ENCODE measurements at regions not wholly inside any gene's neighbourhood (a gene's known extent, or its start where the extent isn't known, plus 50 kb on each side); places are given as distances from the start of the nearest gene placed in this dataset.

DNA sequence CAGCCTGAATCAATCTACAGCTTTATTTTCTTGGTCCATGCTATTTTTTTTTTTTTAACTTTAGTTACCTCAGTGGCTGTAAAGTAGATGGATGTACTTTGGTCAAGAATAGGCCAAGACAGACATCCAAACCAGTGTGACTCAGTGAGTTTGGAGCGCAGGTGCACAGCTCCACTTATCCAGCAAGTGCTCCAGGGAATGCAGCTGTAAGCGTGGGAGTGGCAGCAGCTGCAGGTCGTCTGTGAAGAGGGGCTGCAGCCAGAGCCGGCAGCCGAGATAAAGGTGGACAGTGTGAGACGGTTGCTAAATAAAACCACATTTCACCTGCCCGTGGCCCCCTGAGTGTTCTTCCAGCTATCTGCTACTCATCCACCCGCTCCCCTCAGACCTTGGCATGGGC lies 1018.7 kb downstream of the AACS start:
- no peaks in the 10 kb centered on the region for H3K27me3 ChIP-seq (ENCODE audit: control insufficient read depth, insufficient read depth, low read length)
- H3K36me3 ChIP-seq (ENCODE audit: control insufficient read depth, insufficient read depth, low read length): no peaks in the 10 kb centered on the region
- no peak overlapping the region for H3K9ac ChIP-seq (ENCODE audit: low read length)
- no peak overlapping the region for H3K4me3 ChIP-seq (ENCODE audit: low read length)
- H3K27ac ChIP-seq (ENCODE audit: low read depth, low read length): no peak overlapping the region
- no peaks in the 10 kb centered on the region for H3K4me1 ChIP-seq (ENCODE audit: control insufficient read depth, insufficient read depth, low read length)

GRCh38 chr12:126084480-126084879 lies 1019.2 kb downstream of the AACS start:
- Histone ChIP-seq H3K4me1 (ENCODE audit: control insufficient read depth, insufficient read depth, low read length) (no peaks in the 10 kb centered on the region), H3K9ac (ENCODE audit: low read length) (no peak overlapping the region), H3K27ac (ENCODE audit: low read depth, low read length) (no peak overlapping the region), H3K27me3 (ENCODE audit: control insufficient read depth, insufficient read depth, low read length) (no peaks in the 10 kb centered on the region), H3K4me3 (ENCODE audit: low read length) (no peak overlapping the region), H3K36me3 (ENCODE audit: control insufficient read depth, insufficient read depth, low read length) (no peaks in the 10 kb centered on the region)

DNA sequence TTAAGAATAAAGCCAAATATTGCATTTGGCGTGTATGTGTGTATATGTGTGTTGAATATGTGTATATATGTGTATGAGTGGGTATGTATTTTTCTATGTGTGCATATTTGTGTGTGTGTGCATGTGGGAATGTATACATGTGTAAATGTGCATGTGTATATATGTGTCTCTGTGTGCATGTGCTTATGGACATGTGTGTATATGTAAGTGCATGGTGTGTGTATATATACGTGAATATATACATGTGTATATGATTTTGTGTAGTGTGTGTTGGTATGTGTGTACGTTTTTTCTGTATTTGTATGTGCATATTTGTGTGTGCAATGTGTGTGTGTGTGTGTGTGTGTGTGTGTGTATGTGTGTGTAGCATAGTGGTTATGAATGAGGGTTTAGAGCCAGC lies 1021.0 kb downstream of the AACS start:
- H3K9ac ChIP-seq (ENCODE audit: low read length): no peak overlapping the region

DNA sequence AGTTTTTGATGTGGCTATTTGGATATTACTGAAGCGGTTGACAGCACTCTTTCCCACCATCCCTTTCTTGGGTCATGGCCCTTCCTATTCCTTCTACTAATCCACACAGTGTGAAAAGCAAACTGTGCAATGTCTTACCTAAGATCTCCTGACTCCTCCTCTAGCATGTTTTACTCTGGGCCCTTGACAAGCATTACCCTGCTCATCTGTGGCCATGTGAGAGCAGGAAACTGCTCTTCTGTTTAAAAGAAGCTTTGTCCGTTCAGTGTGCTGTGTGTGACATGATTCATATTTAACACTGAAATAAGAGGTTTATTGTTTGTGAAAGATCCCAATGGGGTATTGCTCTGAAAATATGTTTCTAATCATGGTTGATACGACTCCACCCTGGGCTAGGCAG lies 1022.5 kb downstream of the AACS start:
- Histone ChIP-seq H3K9ac (ENCODE audit: low read length) (no peak overlapping the region), H3K36me3 (ENCODE audit: control insufficient read depth, insufficient read depth, low read length) (no peaks in the 10 kb centered on the region), H3K4me3 (ENCODE audit: low read length) (no peak overlapping the region), H3K27me3 (ENCODE audit: control insufficient read depth, insufficient read depth, low read length) (no peaks in the 10 kb centered on the region), H3K27ac (ENCODE audit: low read depth, low read length) (no peak overlapping the region), H3K4me1 (ENCODE audit: control insufficient read depth, insufficient read depth, low read length) (no peaks in the 10 kb centered on the region)

More for the DNA sequence above, 1021.0 kb downstream of the AACS start:
- Histone ChIP-seq H3K4me3 (ENCODE audit: low read length) (no peak overlapping the region), H3K4me1 (ENCODE audit: control insufficient read depth, insufficient read depth, low read length) (no peaks in the 10 kb centered on the region), H3K36me3 (ENCODE audit: control insufficient read depth, insufficient read depth, low read length) (no peaks in the 10 kb centered on the region), H3K27ac (ENCODE audit: low read depth, low read length) (no peak overlapping the region), H3K27me3 (ENCODE audit: control insufficient read depth, insufficient read depth, low read length) (no peaks in the 10 kb centered on the region)

DNA sequence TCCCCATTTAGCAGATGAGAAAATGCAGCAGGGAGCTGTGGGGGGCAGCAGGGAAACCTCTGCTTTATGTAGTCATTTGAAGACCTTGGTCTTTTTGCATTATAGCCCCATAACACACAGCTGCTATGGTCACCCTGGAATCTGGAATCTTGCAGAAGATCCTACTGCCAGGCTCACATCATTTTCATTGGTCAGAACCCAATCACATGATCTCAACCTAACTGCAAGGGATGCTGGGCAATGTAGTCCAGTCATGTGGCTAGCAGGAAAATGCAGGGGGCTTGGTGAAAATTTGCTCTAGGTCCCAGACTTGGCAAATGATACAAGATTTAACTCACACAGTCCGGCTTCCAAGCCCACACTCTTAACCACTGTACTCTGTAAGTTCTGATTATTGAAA lies 1028.7 kb downstream of the AACS start:
- Histone ChIP-seq H3K27me3 (ENCODE audit: control insufficient read depth, insufficient read depth, low read length) (no peaks in the 10 kb centered on the region), H3K4me1 (ENCODE audit: control insufficient read depth, insufficient read depth, low read length) (no peaks in the 10 kb centered on the region), H3K4me3 (ENCODE audit: low read length) (no peak overlapping the region), H3K9ac (ENCODE audit: low read length) (no peak overlapping the region), H3K27ac (ENCODE audit: low read depth, low read length) (no peak overlapping the region), H3K36me3 (ENCODE audit: control insufficient read depth, insufficient read depth, low read length) (no peaks in the 10 kb centered on the region)

DNA sequence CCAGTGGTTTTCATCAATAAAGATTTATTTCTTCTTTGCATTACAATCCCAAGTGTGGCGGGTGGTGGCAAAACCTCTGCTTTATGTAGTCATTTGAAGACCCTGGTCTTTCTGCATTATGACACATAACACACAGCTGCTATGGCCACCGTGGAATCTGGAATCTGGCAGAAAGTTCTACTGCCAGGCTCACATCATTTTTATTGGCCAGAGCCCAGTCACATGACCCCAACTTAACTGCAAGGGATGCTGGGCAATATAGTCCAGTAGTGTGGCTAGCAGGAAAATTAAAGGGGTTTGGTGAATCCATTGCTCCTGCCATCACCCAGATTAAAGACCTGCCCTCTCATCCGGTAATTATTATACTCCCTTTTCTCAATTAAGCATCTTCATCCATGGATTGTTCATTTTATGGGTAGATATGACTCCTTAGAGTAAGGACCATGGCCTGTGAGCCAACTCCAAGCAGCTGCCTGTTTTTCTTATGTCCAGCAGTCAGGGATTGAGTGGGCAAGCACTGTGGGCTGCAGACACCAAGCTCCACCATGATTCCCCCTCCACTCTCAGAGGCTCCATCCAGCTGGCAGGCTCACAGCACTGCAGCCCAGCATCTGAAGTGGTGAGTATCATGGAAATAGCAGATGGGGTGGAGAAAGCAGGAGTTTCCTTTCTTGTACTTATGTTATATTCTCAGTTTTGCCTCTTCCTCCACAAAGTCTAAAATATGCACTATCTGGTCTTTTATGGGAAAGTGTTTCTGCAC lies 1030.7 kb downstream of the AACS start:
- no peaks in the 10 kb centered on the region for H3K27me3 ChIP-seq (ENCODE audit: control insufficient read depth, insufficient read depth, low read length)
- no peak overlapping the region for H3K4me3 ChIP-seq (ENCODE audit: low read length)
- no peak overlapping the region for H3K9ac ChIP-seq (ENCODE audit: low read length)
- H3K4me1 ChIP-seq (ENCODE audit: control insufficient read depth, insufficient read depth, low read length): no peaks in the 10 kb centered on the region
- no peaks in the 10 kb centered on the region for H3K36me3 ChIP-seq (ENCODE audit: control insufficient read depth, insufficient read depth, low read length)
- no peak overlapping the region for H3K27ac ChIP-seq (ENCODE audit: low read depth, low read length)

DNA sequence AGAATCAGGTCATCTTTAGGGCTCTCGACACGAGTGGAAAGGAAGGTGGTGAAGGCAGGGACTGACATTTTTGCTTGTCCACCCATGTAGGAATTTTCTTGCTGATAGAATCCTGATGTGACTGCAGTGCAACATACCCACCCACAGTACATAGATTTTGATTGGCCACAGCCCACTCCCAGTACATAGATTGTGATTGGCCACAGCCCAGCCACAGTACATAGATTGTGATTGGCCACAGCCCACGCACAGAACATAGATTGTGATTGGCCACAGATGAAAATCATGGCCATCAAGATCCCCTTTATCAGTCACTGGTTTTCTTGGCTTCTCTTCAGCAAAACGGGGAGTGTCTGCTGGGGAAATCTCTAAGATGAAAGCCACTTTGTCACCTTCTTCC lies 1041.5 kb downstream of the AACS start:
- Histone ChIP-seq H3K4me3 (ENCODE audit: low read length) (no peak overlapping the region), H3K4me1 (ENCODE audit: control insufficient read depth, insufficient read depth, low read length) (no peaks in the 10 kb centered on the region), H3K27ac (ENCODE audit: low read depth, low read length) (no peak overlapping the region), H3K9ac (ENCODE audit: low read length) (no peak overlapping the region), H3K27me3 (ENCODE audit: control insufficient read depth, insufficient read depth, low read length) (no peaks in the 10 kb centered on the region), H3K36me3 (ENCODE audit: control insufficient read depth, insufficient read depth, low read length) (no peaks in the 10 kb centered on the region)

- no peaks in the 10 kb centered on the region for H3K27me3 ChIP-seq (ENCODE audit: control insufficient read depth, insufficient read depth, low read length)
These were observed 1042.4 kb downstream of the AACS start for GRCh38 chr12:126107659-126108058.

DNA sequence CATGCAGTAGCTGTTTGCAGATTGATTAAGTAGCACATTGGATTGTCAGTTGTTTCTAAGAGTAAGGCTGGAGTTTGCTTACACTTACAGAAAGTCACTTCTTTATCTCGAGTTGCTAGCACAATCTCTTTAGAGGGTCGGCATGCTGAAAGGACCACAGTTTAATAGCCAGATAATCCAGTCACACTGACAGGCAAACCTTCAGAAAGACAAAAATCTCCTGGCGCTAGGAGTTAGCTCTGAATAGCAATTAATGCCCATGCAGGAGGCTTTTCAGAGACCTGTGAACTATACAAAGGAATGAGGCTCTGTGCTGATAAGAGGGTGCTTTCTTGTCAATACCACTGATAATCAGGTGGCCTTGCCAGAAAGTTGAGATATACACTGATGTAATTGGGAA lies 1043.0 kb downstream of the AACS start:
- no peaks in the 10 kb centered on the region for H3K36me3 ChIP-seq (ENCODE audit: control insufficient read depth, insufficient read depth, low read length)
- no peaks in the 10 kb centered on the region for H3K27me3 ChIP-seq (ENCODE audit: control insufficient read depth, insufficient read depth, low read length)
- no peak overlapping the region for H3K4me3 ChIP-seq (ENCODE audit: low read length)
- H3K27ac ChIP-seq (ENCODE audit: low read depth, low read length): no peak overlapping the region
- H3K4me1 ChIP-seq (ENCODE audit: control insufficient read depth, insufficient read depth, low read length): peaks cover 3% of the 10 kb centered on the region
- H3K9ac ChIP-seq (ENCODE audit: low read length): no peak overlapping the region

More at GRCh38 chr12:126107659-126108058, 1042.4 kb downstream of the AACS start:
- Histone ChIP-seq H3K9ac (ENCODE audit: low read length) (no peak overlapping the region), H3K4me3 (ENCODE audit: low read length) (no peak overlapping the region), H3K4me1 (ENCODE audit: control insufficient read depth, insufficient read depth, low read length) (peaks cover 2% of the 10 kb centered on the region), H3K36me3 (ENCODE audit: control insufficient read depth, insufficient read depth, low read length) (no peaks in the 10 kb centered on the region), H3K27ac (ENCODE audit: low read depth, low read length) (no peak overlapping the region)

- Histone ChIP-seq H3K27ac (ENCODE audit: low read depth, low read length) (no peak overlapping the region), H3K36me3 (ENCODE audit: control insufficient read depth, insufficient read depth, low read length) (no peaks in the 10 kb centered on the region), H3K27me3 (ENCODE audit: control insufficient read depth, insufficient read depth, low read length) (no peaks in the 10 kb centered on the region), H3K4me1 (ENCODE audit: control insufficient read depth, insufficient read depth, low read length) (peaks cover 3% of the 10 kb centered on the region), H3K9ac (ENCODE audit: low read length) (no peak overlapping the region), H3K4me3 (ENCODE audit: low read length) (no peak overlapping the region)
These were observed 1046.9 kb downstream of the AACS start for GRCh38 chr12:126112141-126112540.

- no peaks in the 10 kb centered on the region for H3K27me3 ChIP-seq (ENCODE audit: control insufficient read depth, insufficient read depth, low read length)
- no peak overlapping the region for H3K9ac ChIP-seq (ENCODE audit: low read length)
- no peak overlapping the region for H3K27ac ChIP-seq (ENCODE audit: low read depth, low read length)
- H3K36me3 ChIP-seq (ENCODE audit: control insufficient read depth, insufficient read depth, low read length): no peaks in the 10 kb centered on the region
- peaks cover 3% of the 10 kb centered on the region for H3K4me1 ChIP-seq (ENCODE audit: control insufficient read depth, insufficient read depth, low read length)
- H3K4me3 ChIP-seq (ENCODE audit: low read length): no peak overlapping the region
These were observed 1047.6 kb downstream of the AACS start for GRCh38 chr12:126112849-126113248.

GRCh38 chr12:126114441-126114840 lies 1049.2 kb downstream of the AACS start:
- Histone ChIP-seq H3K4me1 (ENCODE audit: control insufficient read depth, insufficient read depth, low read length) (peaks cover 3% of the 10 kb centered on the region), H3K9ac (ENCODE audit: low read length) (no peak overlapping the region), H3K4me3 (ENCODE audit: low read length) (no peak overlapping the region), H3K27me3 (ENCODE audit: control insufficient read depth, insufficient read depth, low read length) (no peaks in the 10 kb centered on the region), H3K36me3 (ENCODE audit: control insufficient read depth, insufficient read depth, low read length) (no peaks in the 10 kb centered on the region), H3K27ac (ENCODE audit: low read depth, low read length) (no peak overlapping the region)

GRCh38 chr12:126117502-126117901 lies 1052.3 kb downstream of the AACS start:
- no peak overlapping the region for H3K4me3 ChIP-seq (ENCODE audit: low read length)

More at GRCh38 chr12:126117502-126117901, 1052.3 kb downstream of the AACS start:
- no peak overlapping the region for H3K27ac ChIP-seq (ENCODE audit: low read depth, low read length)
- no peaks in the 10 kb centered on the region for H3K27me3 ChIP-seq (ENCODE audit: control insufficient read depth, insufficient read depth, low read length)
- H3K36me3 ChIP-seq (ENCODE audit: control insufficient read depth, insufficient read depth, low read length): no peaks in the 10 kb centered on the region
- H3K4me1 ChIP-seq (ENCODE audit: control insufficient read depth, insufficient read depth, low read length): peaks cover 3% of the 10 kb centered on the region
- H3K9ac ChIP-seq (ENCODE audit: low read length): no peak overlapping the region

Measured in rectal smooth muscle tissue (tissue), 1 donor.